ENCODE measurements at regions not wholly inside any gene's neighbourhood (a gene's known extent, or its start where the extent isn't known, plus 50 kb on each side); places are given as distances from the start of the nearest gene placed in this dataset.

DNA sequence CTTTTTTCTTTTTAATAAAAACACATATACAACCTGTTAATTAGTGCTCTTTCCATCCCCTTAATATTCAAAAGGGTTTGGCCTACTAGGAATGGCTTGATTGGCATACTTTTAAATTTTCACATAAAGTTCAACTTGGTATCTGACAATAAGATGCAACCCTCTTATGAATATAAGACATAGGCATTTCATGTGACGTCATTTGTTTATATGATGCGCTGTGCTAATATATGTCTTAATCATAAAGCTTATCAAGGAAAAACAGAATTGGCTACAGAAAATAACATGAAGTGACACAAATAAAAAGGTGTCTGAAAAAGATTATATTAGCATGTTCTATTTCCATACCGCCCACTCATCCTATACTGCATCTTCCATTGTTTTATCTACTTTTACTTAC is 1642.4 kb downstream of the EFNA5 start:
- no peaks in the 10 kb centered on the region for H3K4me1 ChIP-seq (ENCODE audit: insufficient read depth, low read length)
- no peak overlapping the region for H2AFZ ChIP-seq (ENCODE audit: low read depth, low read length)
- H3K27ac ChIP-seq (ENCODE audit: low read depth, low read length) = no peak overlapping the region
- no peak for DNase-seq (ENCODE audit: low read depth)
- no peaks in the 10 kb centered on the region for H3K36me3 ChIP-seq (ENCODE audit: insufficient read depth, low read length)
- H3K9ac ChIP-seq (ENCODE audit: low read length) = no peak overlapping the region
- no peaks in the 10 kb centered on the region for H3K27me3 Mint-ChIP-seq (ENCODE audit: low read depth, unreplicated experiment)
- no peaks in the 10 kb centered on the region for H3K27me3 ChIP-seq (ENCODE audit: insufficient read depth, low read length)
- no peaks in the 10 kb centered on the region for H4K20me1 ChIP-seq (ENCODE audit: insufficient read depth, low read length)
- no peak overlapping the region for H3K27ac Mint-ChIP-seq (ENCODE audit: unreplicated experiment)
- H3K4me3 ChIP-seq (ENCODE audit: insufficient read depth, low read depth, low read length) = no peak overlapping the region
- no peaks in the 10 kb centered on the region for H3K9me3 ChIP-seq (ENCODE audit: insufficient read depth, low read depth, low read length)
- H3K4me2 ChIP-seq (ENCODE audit: low read length) = no peak overlapping the region
- H3K36me3 Mint-ChIP-seq (ENCODE audit: low read depth, unreplicated experiment) = no peaks in the 10 kb centered on the region
- TF ChIP-seq, protein P1, sequence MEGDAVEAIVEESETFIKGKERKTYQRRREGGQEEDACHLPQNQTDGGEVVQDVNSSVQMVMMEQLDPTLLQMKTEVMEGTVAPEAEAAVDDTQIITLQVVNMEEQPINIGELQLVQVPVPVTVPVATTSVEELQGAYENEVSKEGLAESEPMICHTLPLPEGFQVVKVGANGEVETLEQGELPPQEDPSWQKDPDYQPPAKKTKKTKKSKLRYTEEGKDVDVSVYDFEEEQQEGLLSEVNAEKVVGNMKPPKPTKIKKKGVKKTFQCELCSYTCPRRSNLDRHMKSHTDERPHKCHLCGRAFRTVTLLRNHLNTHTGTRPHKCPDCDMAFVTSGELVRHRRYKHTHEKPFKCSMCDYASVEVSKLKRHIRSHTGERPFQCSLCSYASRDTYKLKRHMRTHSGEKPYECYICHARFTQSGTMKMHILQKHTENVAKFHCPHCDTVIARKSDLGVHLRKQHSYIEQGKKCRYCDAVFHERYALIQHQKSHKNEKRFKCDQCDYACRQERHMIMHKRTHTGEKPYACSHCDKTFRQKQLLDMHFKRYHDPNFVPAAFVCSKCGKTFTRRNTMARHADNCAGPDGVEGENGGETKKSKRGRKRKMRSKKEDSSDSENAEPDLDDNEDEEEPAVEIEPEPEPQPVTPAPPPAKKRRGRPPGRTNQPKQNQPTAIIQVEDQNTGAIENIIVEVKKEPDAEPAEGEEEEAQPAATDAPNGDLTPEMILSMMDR (IDR thresholded peaks at IDR 0.05; ENCODE audit: insufficient read depth, low read depth, low read length) = no peak
- TF ChIP-seq EZH2 (IDR thresholded peaks at IDR 0.05; ENCODE audit: insufficient read depth, low read length) = no peak
- no peak for FAIRE-seq
- no peaks in the 10 kb centered on the region for H3K4me1 Mint-ChIP-seq (ENCODE audit: low read depth, unreplicated experiment)
- H3K9me3 Mint-ChIP-seq (ENCODE audit: unreplicated experiment) = no peaks in the 10 kb centered on the region
- H3K4me3 Mint-ChIP-seq (ENCODE audit: unreplicated experiment) = no peak overlapping the region
- no peaks in the 10 kb centered on the region for H3K79me2 ChIP-seq (ENCODE audit: insufficient read depth, low read length)

DNA sequence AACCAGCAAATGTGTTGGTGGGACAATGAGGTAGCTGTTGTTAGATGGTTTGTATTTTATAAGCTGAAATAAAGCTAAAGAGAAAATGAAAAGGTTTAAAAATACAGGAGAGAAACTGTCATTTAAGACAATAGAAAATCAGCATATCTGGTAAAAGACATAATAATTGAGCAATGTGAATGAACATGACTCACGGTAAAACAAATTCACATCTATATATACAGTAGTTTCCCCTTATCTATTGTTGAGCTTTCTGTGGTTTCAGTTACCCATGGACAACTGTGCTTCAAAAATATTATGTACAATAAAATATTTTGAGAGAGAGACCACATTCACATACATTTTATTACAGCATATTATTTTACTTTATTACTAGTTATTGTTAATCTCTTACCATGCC is 1649.8 kb downstream of the EFNA5 start:
- Histone ChIP-seq H4K20me1 (ENCODE audit: insufficient read depth, low read length) (no peaks in the 10 kb centered on the region), H3K9me3 (ENCODE audit: insufficient read depth, low read depth, low read length) (no peaks in the 10 kb centered on the region), H2AFZ (ENCODE audit: low read depth, low read length) (no peak overlapping the region), H3K27ac (ENCODE audit: low read depth, low read length) (no peak overlapping the region), H3K4me1 (ENCODE audit: insufficient read depth, low read length) (peaks cover 2% of the 10 kb centered on the region), H3K4me2 (ENCODE audit: low read length) (no peak overlapping the region), H3K27me3 (ENCODE audit: insufficient read depth, low read length) (no peaks in the 10 kb centered on the region), H3K36me3 (ENCODE audit: insufficient read depth, low read length) (no peaks in the 10 kb centered on the region), H3K79me2 (ENCODE audit: insufficient read depth, low read length) (no peaks in the 10 kb centered on the region), H3K9ac (ENCODE audit: low read length) (no peak overlapping the region), H3K4me3 (ENCODE audit: insufficient read depth, low read depth, low read length) (no peak overlapping the region)
- Mint-ChIP-seq H3K4me3 (ENCODE audit: unreplicated experiment) (no peak overlapping the region), H3K36me3 (ENCODE audit: low read depth, unreplicated experiment) (no peaks in the 10 kb centered on the region), H3K9me3 (ENCODE audit: unreplicated experiment) (no peaks in the 10 kb centered on the region), H3K27ac (ENCODE audit: unreplicated experiment) (no peak overlapping the region), H3K4me1 (ENCODE audit: low read depth, unreplicated experiment) (no peaks in the 10 kb centered on the region), H3K27me3 (ENCODE audit: low read depth, unreplicated experiment) (no peaks in the 10 kb centered on the region)
- no peak for FAIRE-seq
- peak; percentile 20 for DNase-seq (ENCODE audit: low read depth)
- no peak for TF ChIP-seq EZH2 (IDR thresholded peaks at IDR 0.05; ENCODE audit: insufficient read depth, low read length)
- TF ChIP-seq, protein P1 (IDR thresholded peaks at IDR 0.05; ENCODE audit: insufficient read depth, low read depth, low read length) = no peak

DNA sequence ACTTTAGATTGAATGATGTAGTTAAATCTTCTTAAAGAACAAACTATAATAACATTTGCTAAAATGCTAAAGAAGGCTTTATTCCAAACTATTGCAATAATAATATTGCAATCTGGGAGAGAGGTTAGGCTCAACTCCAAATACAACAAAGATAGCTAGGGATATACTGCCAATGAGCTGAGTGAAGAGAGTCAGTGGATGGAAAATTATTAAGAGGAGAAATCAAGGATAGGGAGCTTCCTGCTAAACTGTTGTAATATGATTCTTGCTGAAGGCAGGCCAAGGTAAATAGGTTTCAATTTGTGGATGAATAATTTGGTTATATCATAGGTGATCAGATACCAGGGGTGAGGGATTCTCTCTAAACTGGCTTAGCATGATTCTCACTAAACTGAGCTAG is 1651.5 kb downstream of the EFNA5 start:
- H3K4me3 ChIP-seq (ENCODE audit: insufficient read depth, low read depth, low read length) = no peak overlapping the region

More for the DNA sequence above, 1651.5 kb downstream of the EFNA5 start:
- H3K36me3 ChIP-seq (ENCODE audit: insufficient read depth, low read length) = no peaks in the 10 kb centered on the region
- no peaks in the 10 kb centered on the region for H3K27me3 ChIP-seq (ENCODE audit: insufficient read depth, low read length)
- peaks cover 2% of the 10 kb centered on the region for H3K4me1 ChIP-seq (ENCODE audit: insufficient read depth, low read length)
- no peak overlapping the region for H3K27ac ChIP-seq (ENCODE audit: low read depth, low read length)
- Mint-ChIP-seq H3K4me3 (ENCODE audit: unreplicated experiment) (no peak overlapping the region), H3K27ac (ENCODE audit: unreplicated experiment) (no peak overlapping the region), H3K9me3 (ENCODE audit: unreplicated experiment) (no peaks in the 10 kb centered on the region), H3K36me3 (ENCODE audit: low read depth, unreplicated experiment) (no peaks in the 10 kb centered on the region), H3K4me1 (ENCODE audit: low read depth, unreplicated experiment) (no peaks in the 10 kb centered on the region), H3K27me3 (ENCODE audit: low read depth, unreplicated experiment) (no peaks in the 10 kb centered on the region)
- FAIRE-seq (no peak), DNase-seq (ENCODE audit: low read depth) (peak; percentile 69)
- no peaks in the 10 kb centered on the region for H3K79me2 ChIP-seq (ENCODE audit: insufficient read depth, low read length)
- no peak overlapping the region for H3K4me2 ChIP-seq (ENCODE audit: low read length)
- TF ChIP-seq, protein P1 (IDR thresholded peaks at IDR 0.05; ENCODE audit: insufficient read depth, low read depth, low read length) = no peak
- no peak for TF ChIP-seq EZH2 (IDR thresholded peaks at IDR 0.05; ENCODE audit: insufficient read depth, low read length)
- H3K9me3 ChIP-seq (ENCODE audit: insufficient read depth, low read depth, low read length) = no peaks in the 10 kb centered on the region
- H3K9ac ChIP-seq (ENCODE audit: low read length) = no peak overlapping the region
- no peaks in the 10 kb centered on the region for H4K20me1 ChIP-seq (ENCODE audit: insufficient read depth, low read length)
- H2AFZ ChIP-seq (ENCODE audit: low read depth, low read length) = no peak overlapping the region

Data from astrocyte (in vitro differentiated cells and primary cell).